Gastroesophageal sphincter (tissue), 3 donors: ENCODE measurements at regions not wholly inside any gene's neighbourhood (a gene's known extent, or its start where the extent isn't known, plus 50 kb on each side); places are given as distances from the start of the nearest gene placed in this dataset.

Source experiments
- CTCF ChIP-seq, 4 experiments: fragments of 200-600 bp in 2 of 4; fragments of 450-650 bp in 2 of 4; sonication (generic) in 1 of 4; IDR thresholded peaks; one replicate each; pipeline ENCODE4 v1.5.1; 2017 to 2019; ENCODE audit warnings: antibody characterized with exemption in 4 of 4, mild to moderate bottlenecking in 2 of 4, moderate library complexity in 2 of 4
- EP300 ChIP-seq: sonication (generic); formaldehyde crosslinking; IDR thresholded peaks from one replicate; pipeline ENCODE4 v1.6.1; 2017; ENCODE audit warnings: antibody characterized with exemption, mild to moderate bottlenecking
- POLR2A ChIP-seq, 2 donors: fragments of 450-650 bp; IDR thresholded peaks; one replicate each; pipeline ENCODE4 v1.6.1; 2017; ENCODE audit warnings: antibody characterized with exemption in 2 of 2, mild to moderate bottlenecking in 2 of 2, moderate library complexity in 1 of 2

DNA sequence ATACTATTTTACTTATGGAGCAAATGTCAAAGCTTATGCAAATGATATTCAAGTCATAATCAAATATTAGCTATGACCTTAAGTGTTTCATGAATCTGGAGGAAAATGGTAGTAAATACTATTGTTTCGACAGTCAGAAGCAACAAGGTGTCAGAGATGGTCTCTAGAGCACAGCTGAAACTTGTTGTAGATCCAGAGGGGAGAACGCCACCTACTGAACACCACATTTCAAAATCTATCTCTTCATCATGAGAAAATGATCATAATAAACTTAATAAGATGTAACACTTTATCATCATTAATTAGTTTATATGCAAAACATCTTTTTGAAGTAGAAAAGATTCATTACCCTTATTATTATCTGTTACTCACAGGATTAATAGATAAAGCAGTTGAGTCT lies 418.7 kb downstream of the GATA3 start:
- no peak for TF ChIP-seq POLR2A (IDR thresholded peaks at IDR 0.05)
- TF ChIP-seq CTCF (IDR thresholded peaks at IDR 0.05): no peak
- TF ChIP-seq EP300: no peak
